ENCODE measurements at regions not wholly inside any gene's neighbourhood (a gene's known extent, or its start where the extent isn't known, plus 50 kb on each side); places are given as distances from the start of the nearest gene placed in this dataset.

- no TSS peak for BruUV-seq (replicated peaks)
- Histone ChIP-seq H3K4me2 (ENCODE audit: insufficient read depth, low read length) (no peak overlapping the region), H3K4me3 (replicated peaks in 1 of 3; ENCODE audit: insufficient read depth in 1 of 3, low read depth in 1 of 3, low read length in 3 of 3) (no peak overlapping the region), H4K20me1 (replicated peaks; ENCODE audit: control insufficient read depth, extremely low read depth, insufficient read depth, low read length) (no peaks in the 10 kb centered on the region), H3K79me2 (ENCODE audit: control insufficient read depth, insufficient read depth, low read length) (no peaks in the 10 kb centered on the region), H3K27ac (ENCODE audit: insufficient read depth, low read depth, low read length) (no peak overlapping the region), H3K9me1 (replicated peaks; ENCODE audit: control insufficient read depth, extremely low read depth, insufficient read depth, low read length) (no peaks in the 10 kb centered on the region), H3K4me1 (ENCODE audit: control insufficient read depth, extremely low read depth, insufficient read depth, low read length) (no peaks in the 10 kb centered on the region), H3K27me3 (ENCODE audit: control insufficient read depth in 2 of 2, insufficient read depth in 2 of 2, low read length in 2 of 2) (no peaks in the 10 kb centered on the region), H2AFZ (ENCODE audit: low read depth, low read length) (no peak overlapping the region), H3K36me3 (ENCODE audit: control insufficient read depth in 2 of 2, extremely low read depth in 1 of 2, insufficient read depth in 2 of 2, low read length in 2 of 2) (no peaks in the 10 kb centered on the region), H3K9me3 (replicated peaks; ENCODE audit: control insufficient read depth, insufficient read depth, low read length) (no peaks in the 10 kb centered on the region), H3K9ac (replicated peaks; ENCODE audit: extremely low read depth, insufficient read depth, low read length) (no peak overlapping the region)
- TF ChIP-seq CTCF (IDR thresholded peaks at IDR 0.05; ENCODE audit: extremely low read depth in 1 of 2, insufficient read depth in 1 of 2, low read depth in 1 of 2, low read length in 2 of 2) (no peak), MYC (IDR thresholded peaks at IDR 0.05; ENCODE audit: low read depth, low read length) (no peak), POLR2AphosphoS5 (IDR thresholded peaks at IDR 0.05; ENCODE audit: insufficient read depth, low read depth, low read length) (no peak), GATA2 (IDR thresholded peaks at IDR 0.05; ENCODE audit: insufficient read depth, insufficient read length, low read depth, low read length) (no peak), EZH2 (IDR thresholded peaks at IDR 0.05; ENCODE audit: borderline replicate concordance, low read depth, low read length, severe bottlenecking) (no peak), MAX (IDR thresholded peaks at IDR 0.05; ENCODE audit: insufficient read depth, insufficient read length) (no peak), JUN (IDR thresholded peaks at IDR 0.05; ENCODE audit: borderline replicate concordance, insufficient read depth, insufficient read length, low read depth) (no peak), POLR2A (IDR thresholded peaks at IDR 0.05; ENCODE audit: low read depth, low read length) (no peak), FOS (IDR thresholded peaks at IDR 0.05; ENCODE audit: borderline replicate concordance, insufficient read depth, low read length) (no peak)
- FAIRE-seq (no peak), DNase-seq (ENCODE audit: low read depth, low spot score) (no peak)
- POLR2A ChIA-PET, result no interaction called here
- CTCF ChIA-PET, result no interaction called here
- dilution Hi-C loops (cut with MboI; ENCODE audit: extremely low pct_ligation_motif_present, low sequenced_read_pairs) (no loop called here), intact Hi-C loops (cut with micrococcal nuclease) (no loop called here)
Measured at GRCh38 chr2:156147594-156148330, 184.8 kb downstream of the NR4A2 start.
